Fibroblast of the aortic adventitia (primary cell): ENCODE measurements at regions not wholly inside any gene's neighbourhood (a gene's known extent, or its start where the extent isn't known, plus 50 kb on each side); places are given as distances from the start of the nearest gene placed in this dataset.
"Not testable (repeated sequence)": the region's sequence is repeated elsewhere in the genome, so short reads cannot be mapped to it uniquely, and the experiment has no call there.

ENCODE experiments used
- DNase-seq: peaks from one replicate; pipeline ENCODE4 v3.0.0-alpha.2; 2010; ENCODE audit warnings: low read depth
- H3K4me3 ChIP-seq: 2 replicates; pipeline ENCODE4 v1.5.1; 2011; ENCODE audit warnings: low read depth, mild to moderate bottlenecking, control low read depth, low read length, moderate library complexity
- CTCF ChIP-seq: IDR thresholded peaks from 2 replicates; pipeline ENCODE4 v1.5.1; 2011; ENCODE audit warnings: mild to moderate bottlenecking, low read length, control low read depth, inconsistent platforms; ENCODE audit not compliant: insufficient read depth

- no peak for TF ChIP-seq CTCF
- DNase-seq: no peak
- no peak overlapping the region for H3K4me3 ChIP-seq
Measured at GRCh38 chr12:84043355-84043754, 869.2 kb downstream of the SLC6A15 start.

- no peak for DNase-seq
- TF ChIP-seq CTCF: no peak
- H3K4me3 ChIP-seq: no peak overlapping the region
Measured at GRCh38 chr12:84038242-84038641, 874.4 kb downstream of the SLC6A15 start.

GRCh38 chr12:84036912-84037311, 875.7 kb downstream of the SLC6A15 start:
- no peak overlapping the region for H3K4me3 ChIP-seq
- TF ChIP-seq CTCF: no peak
- no peak for DNase-seq

GRCh38 chr12:84035766-84036165, 876.8 kb downstream of the SLC6A15 start:
- H3K4me3 ChIP-seq: no peak overlapping the region
- no peak for DNase-seq
- TF ChIP-seq CTCF: no peak

- DNase-seq: no peak
- H3K4me3 ChIP-seq: no peak overlapping the region
- no peak for TF ChIP-seq CTCF
Measured at GRCh38 chr12:84034871-84035270, 877.7 kb downstream of the SLC6A15 start.

GRCh38 chr12:84033162-84033561, 879.4 kb downstream of the SLC6A15 start:
- TF ChIP-seq CTCF: no peak
- no peak for DNase-seq
- H3K4me3 ChIP-seq: no peak overlapping the region

GRCh38 chr12:84018556-84019179, 893.9 kb downstream of the SLC6A15 start:
- not testable (repeated sequence) for H3K4me3 ChIP-seq, DNase-seq
